ENCODE measurements at regions not wholly inside any gene's neighbourhood (a gene's known extent, or its start where the extent isn't known, plus 50 kb on each side); places are given as distances from the start of the nearest gene placed in this dataset.

DNA sequence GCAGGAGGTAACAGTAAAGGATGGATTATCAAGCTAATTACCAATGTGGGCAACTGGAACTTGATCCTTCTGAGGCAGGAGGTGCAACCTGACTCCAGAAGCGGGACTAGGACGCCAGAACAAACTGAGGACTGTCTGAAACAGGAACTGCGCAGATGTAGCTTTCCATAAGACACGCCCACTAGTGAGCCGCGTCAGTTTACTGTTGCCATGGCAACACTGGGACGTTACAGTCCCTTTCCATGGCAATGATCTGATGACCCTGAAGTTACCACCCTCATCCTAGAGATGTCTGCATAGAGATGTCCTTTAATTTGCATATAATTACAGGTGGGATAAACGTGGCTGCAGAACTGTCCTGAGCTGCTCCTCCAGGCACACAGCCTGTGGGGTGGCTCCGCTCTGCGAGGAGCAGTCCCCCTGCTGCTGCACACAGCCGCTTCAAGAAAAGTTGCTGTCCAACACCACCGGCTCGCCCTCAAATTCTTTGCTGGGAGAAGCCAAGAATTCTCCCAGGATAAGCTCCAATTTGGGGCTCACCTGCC lies 816.6 kb downstream of the UQCRFS1 start:
- ChIA-PET CTCF (interaction anchor here (0.8 to 1.0 kb wide), 2 partner anchors 28 to 238 kb away, joined by 3 read pairs; no protein-coding TSS in a partner anchor), RAD21 (ENCODE audit: unreplicated experiment) (interaction anchor here (1.1 to 1.2 kb wide), 2 partner anchors 12 to 27 kb away, joined by 3 to 6 read pairs; no protein-coding TSS in a partner anchor), POLR2A (no interaction called here), SMC1A (ENCODE audit: uncharacterized antibody, unreplicated experiment) (interaction anchor here (0.7 to 1.1 kb wide), 2 partner anchors 27 to 57 kb away, joined by 3 to 4 read pairs; no protein-coding TSS in a partner anchor)
- Histone ChIP-seq H3K9ac (ENCODE audit: control insufficient read depth, insufficient read depth, low read length) (no peak overlapping the region), H3K27ac (ENCODE audit: control insufficient read depth, insufficient read depth) (no peak overlapping the region), H3K36me3 (ENCODE audit: control insufficient read depth in 2 of 2, insufficient read depth in 2 of 2, low read length in 1 of 2) (no peaks in the 10 kb centered on the region), H2AFZ (ENCODE audit: control insufficient read depth, low read depth, low read length) (no peak overlapping the region), H4K20me1 (ENCODE audit: control insufficient read depth, insufficient read depth) (no peaks in the 10 kb centered on the region), H3K79me2 (ENCODE audit: control insufficient read depth, insufficient read depth, low read length) (no peaks in the 10 kb centered on the region), H3K4me1 (ENCODE audit: control insufficient read depth, insufficient read depth, low read length) (no peaks in the 10 kb centered on the region), H3K4me3 (no peak overlapping the region), H3K4me2 (ENCODE audit: control insufficient read depth, insufficient read depth) (no peak overlapping the region), H3K27me3 (replicated peaks in 1 of 2; ENCODE audit: control insufficient read depth in 2 of 2, insufficient read depth in 2 of 2, low read length in 1 of 2) (no peaks in the 10 kb centered on the region), H3K9me3 (replicated peaks; ENCODE audit: control insufficient read depth, insufficient read depth, low read length) (no peaks in the 10 kb centered on the region; the same call in 2 of the 3 replicates)
- in situ Hi-C loops (cut with MboI) = no loop called here
- intact Hi-C loops (cut with micrococcal nuclease; ENCODE audit: unreplicated experiment) = no loop called here
- DNase-seq (ENCODE audit: low read depth, low spot score) (no peak), ATAC-seq (no peak), FAIRE-seq (no peak)
- no TSS peak for BruUV-seq (replicated peaks)
- 42% methylated on average over 13 of the region's 13 CpGs for WGBS (ENCODE audit: insufficient coverage, insufficient replicate concordance, low lambda C conversion rate, missing lambda C conversion rate)
- TF ChIP-seq MYC (IDR thresholded peaks at IDR 0.05; ENCODE audit: insufficient read depth, insufficient read length, insufficient replicate concordance, low read length, severe bottlenecking) = no peak
- TF ChIP-seq BRCA1 (IDR thresholded peaks at IDR 0.05; ENCODE audit: low read depth, low read length) = no peak
- TF ChIP-seq, protein P1, sequence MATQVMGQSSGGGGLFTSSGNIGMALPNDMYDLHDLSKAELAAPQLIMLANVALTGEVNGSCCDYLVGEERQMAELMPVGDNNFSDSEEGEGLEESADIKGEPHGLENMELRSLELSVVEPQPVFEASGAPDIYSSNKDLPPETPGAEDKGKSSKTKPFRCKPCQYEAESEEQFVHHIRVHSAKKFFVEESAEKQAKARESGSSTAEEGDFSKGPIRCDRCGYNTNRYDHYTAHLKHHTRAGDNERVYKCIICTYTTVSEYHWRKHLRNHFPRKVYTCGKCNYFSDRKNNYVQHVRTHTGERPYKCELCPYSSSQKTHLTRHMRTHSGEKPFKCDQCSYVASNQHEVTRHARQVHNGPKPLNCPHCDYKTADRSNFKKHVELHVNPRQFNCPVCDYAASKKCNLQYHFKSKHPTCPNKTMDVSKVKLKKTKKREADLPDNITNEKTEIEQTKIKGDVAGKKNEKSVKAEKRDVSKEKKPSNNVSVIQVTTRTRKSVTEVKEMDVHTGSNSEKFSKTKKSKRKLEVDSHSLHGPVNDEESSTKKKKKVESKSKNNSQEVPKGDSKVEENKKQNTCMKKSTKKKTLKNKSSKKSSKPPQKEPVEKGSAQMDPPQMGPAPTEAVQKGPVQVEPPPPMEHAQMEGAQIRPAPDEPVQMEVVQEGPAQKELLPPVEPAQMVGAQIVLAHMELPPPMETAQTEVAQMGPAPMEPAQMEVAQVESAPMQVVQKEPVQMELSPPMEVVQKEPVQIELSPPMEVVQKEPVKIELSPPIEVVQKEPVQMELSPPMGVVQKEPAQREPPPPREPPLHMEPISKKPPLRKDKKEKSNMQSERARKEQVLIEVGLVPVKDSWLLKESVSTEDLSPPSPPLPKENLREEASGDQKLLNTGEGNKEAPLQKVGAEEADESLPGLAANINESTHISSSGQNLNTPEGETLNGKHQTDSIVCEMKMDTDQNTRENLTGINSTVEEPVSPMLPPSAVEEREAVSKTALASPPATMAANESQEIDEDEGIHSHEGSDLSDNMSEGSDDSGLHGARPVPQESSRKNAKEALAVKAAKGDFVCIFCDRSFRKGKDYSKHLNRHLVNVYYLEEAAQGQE (IDR thresholded peaks at IDR 0.05; ENCODE audit: low read depth, low read length) = no peak
- TF ChIP-seq KDM1A (IDR thresholded peaks at IDR 0.05; ENCODE audit: borderline replicate concordance) = no peak
- TF ChIP-seq PML (IDR thresholded peaks at IDR 0.05; ENCODE audit: low read length) = no peak
- TF ChIP-seq PAX8 (IDR thresholded peaks at IDR 0.05) = no peak
- no peak for TF ChIP-seq LARP7 (IDR thresholded peaks at IDR 0.05)
- no peak for TF ChIP-seq HDAC2 (IDR thresholded peaks at IDR 0.05)
- TF ChIP-seq FOS (IDR thresholded peaks at IDR 0.05; ENCODE audit: borderline replicate concordance, extremely low read depth, insufficient read length) = no peak
- no peak for TF ChIP-seq NBN (IDR thresholded peaks at IDR 0.05)
- TF ChIP-seq, protein P2, sequence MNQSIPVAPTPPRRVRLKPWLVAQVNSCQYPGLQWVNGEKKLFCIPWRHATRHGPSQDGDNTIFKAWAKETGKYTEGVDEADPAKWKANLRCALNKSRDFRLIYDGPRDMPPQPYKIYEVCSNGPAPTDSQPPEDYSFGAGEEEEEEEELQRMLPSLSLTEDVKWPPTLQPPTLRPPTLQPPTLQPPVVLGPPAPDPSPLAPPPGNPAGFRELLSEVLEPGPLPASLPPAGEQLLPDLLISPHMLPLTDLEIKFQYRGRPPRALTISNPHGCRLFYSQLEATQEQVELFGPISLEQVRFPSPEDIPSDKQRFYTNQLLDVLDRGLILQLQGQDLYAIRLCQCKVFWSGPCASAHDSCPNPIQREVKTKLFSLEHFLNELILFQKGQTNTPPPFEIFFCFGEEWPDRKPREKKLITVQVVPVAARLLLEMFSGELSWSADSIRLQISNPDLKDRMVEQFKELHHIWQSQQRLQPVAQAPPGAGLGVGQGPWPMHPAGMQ (IDR thresholded peaks at IDR 0.05; ENCODE audit: borderline replicate concordance) = no peak
- TF ChIP-seq RUNX3 (IDR thresholded peaks at IDR 0.05; ENCODE audit: low read length) = no peak
- TF ChIP-seq ZNF622 (IDR thresholded peaks at IDR 0.05) = no peak
- no peak for TF ChIP-seq MEF2B (IDR thresholded peaks at IDR 0.05; ENCODE audit: partially characterized antibody, poor library complexity, severe bottlenecking)
- TF ChIP-seq, protein P3, sequence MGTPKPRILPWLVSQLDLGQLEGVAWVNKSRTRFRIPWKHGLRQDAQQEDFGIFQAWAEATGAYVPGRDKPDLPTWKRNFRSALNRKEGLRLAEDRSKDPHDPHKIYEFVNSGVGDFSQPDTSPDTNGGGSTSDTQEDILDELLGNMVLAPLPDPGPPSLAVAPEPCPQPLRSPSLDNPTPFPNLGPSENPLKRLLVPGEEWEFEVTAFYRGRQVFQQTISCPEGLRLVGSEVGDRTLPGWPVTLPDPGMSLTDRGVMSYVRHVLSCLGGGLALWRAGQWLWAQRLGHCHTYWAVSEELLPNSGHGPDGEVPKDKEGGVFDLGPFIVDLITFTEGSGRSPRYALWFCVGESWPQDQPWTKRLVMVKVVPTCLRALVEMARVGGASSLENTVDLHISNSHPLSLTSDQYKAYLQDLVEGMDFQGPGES (IDR thresholded peaks at IDR 0.05) = no peak
